ENCODE measurements at regions not wholly inside any gene's neighbourhood (a gene's known extent, or its start where the extent isn't known, plus 50 kb on each side); places are given as distances from the start of the nearest gene placed in this dataset.
"Not testable (repeated sequence)": the region's sequence is repeated elsewhere in the genome, so short reads cannot be mapped to it uniquely, and the experiment has no call there.

DNA sequence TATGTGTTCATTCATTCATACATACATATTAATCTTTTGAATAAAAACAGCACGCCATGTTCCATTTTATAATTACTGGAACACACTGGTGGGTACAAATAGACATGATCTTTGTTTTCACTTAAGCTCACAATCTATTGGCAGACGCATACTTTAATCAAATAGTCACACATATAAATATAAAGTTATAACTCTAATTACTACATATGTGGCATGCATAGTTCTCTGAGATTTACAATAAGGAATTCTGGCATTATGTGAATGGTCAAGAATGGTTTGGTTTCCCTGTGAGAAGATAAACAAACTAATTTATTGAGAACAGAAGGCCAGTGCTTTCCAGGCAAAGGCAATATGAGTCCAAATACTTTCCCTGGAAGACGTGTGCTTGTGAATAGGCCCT is 576.2 kb downstream of the CDH8 start:
- Histone ChIP-seq H3K36me3 (ENCODE audit: low read depth) (no peaks in the 10 kb centered on the region), H3K9me3 (peaks cover 13% of the 10 kb centered on the region), H3K4me1 (ENCODE audit: low read depth) (no peaks in the 10 kb centered on the region), H3K4me3 (no peak overlapping the region)
- no peak for DNase-seq
- intact Hi-C loops (cut with DNase I, micrococcal nuclease), result no loop called here
- no peak for ATAC-seq
- TF ChIP-seq CTCF (IDR thresholded peaks at IDR 0.05), result no peak

GRCh38 chr16:61435346-61435745 is 600.9 kb downstream of the CDH8 start:
- ATAC-seq, result no peak
- no peak for TF ChIP-seq CTCF (IDR thresholded peaks at IDR 0.05)
- Histone ChIP-seq H3K36me3 (ENCODE audit: low read depth) (no peaks in the 10 kb centered on the region), H3K4me3 (no peak overlapping the region), H3K4me1 (ENCODE audit: low read depth) (no peaks in the 10 kb centered on the region), H3K9me3 (no peaks in the 10 kb centered on the region)
- no peak for DNase-seq
- intact Hi-C loops (cut with DNase I, micrococcal nuclease), result no loop called here

DNA sequence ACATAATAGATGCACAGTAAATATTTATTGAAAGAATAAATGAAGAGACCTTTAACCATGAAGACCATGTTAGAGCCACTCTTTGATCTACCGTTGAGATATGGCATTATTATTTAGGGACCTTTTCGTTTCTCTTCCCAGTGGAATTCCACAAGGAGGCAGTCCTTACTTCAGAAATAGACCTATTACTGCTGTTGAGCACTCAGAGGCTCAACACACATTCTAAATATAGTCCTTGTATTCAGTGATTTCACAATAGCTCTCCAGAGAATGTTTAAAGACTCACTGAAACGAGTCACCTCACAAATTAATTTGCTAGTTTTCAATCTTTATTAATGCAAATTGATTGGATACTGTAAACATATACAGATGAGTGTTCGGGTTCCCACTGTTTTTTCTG is 603.8 kb downstream of the CDH8 start:
- peaks cover 3% of the 10 kb centered on the region for H3K9me3 ChIP-seq
- intact Hi-C loops (cut with DNase I, micrococcal nuclease), result no loop called here

GRCh38 chr16:61421111-61421510 is 615.1 kb downstream of the CDH8 start:
- ATAC-seq (no peak), DNase-seq (no peak)
- Histone ChIP-seq H3K4me3 (no peak overlapping the region), H3K4me1 (ENCODE audit: low read depth) (no peaks in the 10 kb centered on the region), H3K9me3 (no peaks in the 10 kb centered on the region), H3K36me3 (ENCODE audit: low read depth) (no peaks in the 10 kb centered on the region)
- intact Hi-C loops (cut with DNase I, micrococcal nuclease), result no loop called here
- no peak for TF ChIP-seq CTCF (IDR thresholded peaks at IDR 0.05)

More for the DNA sequence above, 603.8 kb downstream of the CDH8 start:
- DNase-seq (no peak), ATAC-seq (no peak)
- Histone ChIP-seq H3K4me3 (no peak overlapping the region), H3K4me1 (ENCODE audit: low read depth) (no peaks in the 10 kb centered on the region), H3K36me3 (ENCODE audit: low read depth) (no peaks in the 10 kb centered on the region)
- TF ChIP-seq CTCF (IDR thresholded peaks at IDR 0.05), result no peak

DNA sequence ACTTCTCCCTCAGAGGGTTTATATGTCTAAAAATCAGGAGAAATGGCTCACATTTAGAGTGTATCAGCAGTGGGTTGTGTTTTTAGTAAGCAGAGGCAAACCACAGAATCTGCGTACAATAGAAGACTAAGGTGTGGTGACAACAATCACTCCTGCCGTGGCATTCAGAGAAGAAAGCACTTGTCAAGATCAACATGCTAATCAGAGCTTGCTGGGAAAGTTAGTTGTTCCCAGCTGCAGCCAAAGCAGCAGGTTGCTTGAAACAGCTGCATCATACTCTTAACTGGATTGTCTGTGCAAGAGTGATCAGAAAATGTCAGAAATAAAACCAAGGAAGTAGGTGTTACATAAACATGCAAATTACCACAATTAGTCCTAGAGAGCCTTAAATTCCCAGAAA is 616.4 kb downstream of the CDH8 start:
- no peak for ATAC-seq
- H3K36me3 ChIP-seq (ENCODE audit: low read depth), result no peaks in the 10 kb centered on the region
- intact Hi-C loops (cut with DNase I, micrococcal nuclease), result no loop called here
- DNase-seq, result no peak
- H3K9me3 ChIP-seq, result no peaks in the 10 kb centered on the region
- no peak overlapping the region for H3K4me3 ChIP-seq
- TF ChIP-seq CTCF (IDR thresholded peaks at IDR 0.05), result no peak
- no peaks in the 10 kb centered on the region for H3K4me1 ChIP-seq (ENCODE audit: low read depth)

- DNase-seq; H3K4me1 ChIP-seq (ENCODE audit: low read depth); intact Hi-C loops (cut with DNase I, micrococcal nuclease); H3K4me3 ChIP-seq; H3K36me3 ChIP-seq (ENCODE audit: low read depth); H3K9me3 ChIP-seq; ATAC-seq: not testable (repeated sequence)
Measured at GRCh38 chr16:61418802-61419201, 617.4 kb downstream of the CDH8 start.

Data from mucosa of descending colon (tissue), 3 donors.